Inferior parietal cortex (tissue), 1 donor: ENCODE measurements at regions not wholly inside any gene's neighbourhood (a gene's known extent, or its start where the extent isn't known, plus 50 kb on each side); places are given as distances from the start of the nearest gene placed in this dataset.

ENCODE experiments used
- DNase-seq: peaks from one replicate; pipeline ENCODE4 v3.0.0-alpha.2; 2016; ENCODE audit errors: extremely low spot score

DNA sequence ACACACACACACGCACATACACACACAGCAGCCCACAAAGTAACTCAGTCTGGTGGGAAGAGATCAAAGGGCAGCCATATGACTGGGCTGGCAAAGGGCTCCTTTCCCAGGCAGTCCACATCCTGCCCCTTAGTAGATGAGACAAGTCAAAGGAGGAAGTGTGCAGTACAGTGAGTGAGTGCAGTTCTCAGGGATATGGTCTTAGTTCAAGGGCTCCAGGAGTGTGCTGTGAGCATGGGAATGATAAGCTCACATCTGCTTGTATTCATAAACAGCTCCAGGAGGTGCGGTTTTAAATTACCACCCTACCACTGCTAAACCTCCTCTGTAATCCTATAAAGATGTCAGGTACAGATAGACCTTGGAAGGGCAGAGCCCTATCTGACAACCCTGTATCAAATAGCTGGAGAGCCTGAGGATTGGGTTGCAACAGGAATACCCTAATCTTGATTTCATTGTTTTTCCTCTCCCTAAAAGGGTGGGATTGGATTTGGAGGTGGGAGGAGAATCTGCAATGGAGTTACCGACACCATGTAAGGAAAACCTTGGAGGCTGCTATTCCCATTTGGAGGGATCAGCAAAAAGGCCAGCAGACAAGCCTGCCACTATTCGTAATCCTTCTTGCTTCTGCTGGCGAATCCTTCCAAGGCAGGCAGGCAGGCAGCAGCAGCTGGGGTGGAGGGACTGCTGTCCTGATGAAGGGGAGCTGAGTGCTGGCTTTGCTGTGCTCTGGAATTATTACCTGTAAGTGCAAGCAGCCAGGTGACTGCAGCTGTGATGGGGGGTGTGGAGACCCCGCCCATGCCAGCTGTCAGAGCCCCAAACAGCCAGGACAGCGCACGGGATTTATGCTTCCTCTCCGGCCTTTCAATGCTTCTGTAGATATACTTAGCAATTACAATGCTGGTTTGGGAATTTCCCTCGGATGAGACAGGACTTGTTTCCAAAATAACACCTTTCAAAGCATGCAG lies 342.7 kb downstream of the PRL start:
- no peak for DNase-seq

DNA sequence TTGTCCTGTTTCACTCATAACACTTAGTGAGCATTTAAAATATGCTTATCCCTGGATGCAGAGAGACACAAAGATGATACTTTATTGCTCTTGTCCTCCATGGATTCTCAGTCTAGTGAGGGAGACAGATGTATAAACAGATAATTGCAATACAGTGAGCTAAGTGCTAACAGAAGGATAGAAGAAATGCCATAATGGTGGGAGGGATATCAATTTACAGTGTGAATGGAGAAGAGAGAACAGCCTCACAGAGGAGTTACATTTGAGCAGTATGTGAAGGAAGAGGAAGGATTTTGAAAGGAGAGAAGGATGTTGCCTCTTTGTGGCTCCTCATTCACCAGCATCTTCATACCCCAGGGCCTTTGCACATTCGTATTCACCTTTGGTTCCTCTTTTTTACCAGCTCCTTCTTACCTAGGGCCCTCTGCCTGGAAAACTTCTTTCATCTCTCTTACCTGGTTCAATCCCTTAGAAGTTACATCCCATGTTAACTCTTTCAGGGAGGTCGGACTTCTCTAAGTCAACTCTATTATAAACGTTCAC lies 341.7 kb downstream of the PRL start:
- no peak for DNase-seq

DNA sequence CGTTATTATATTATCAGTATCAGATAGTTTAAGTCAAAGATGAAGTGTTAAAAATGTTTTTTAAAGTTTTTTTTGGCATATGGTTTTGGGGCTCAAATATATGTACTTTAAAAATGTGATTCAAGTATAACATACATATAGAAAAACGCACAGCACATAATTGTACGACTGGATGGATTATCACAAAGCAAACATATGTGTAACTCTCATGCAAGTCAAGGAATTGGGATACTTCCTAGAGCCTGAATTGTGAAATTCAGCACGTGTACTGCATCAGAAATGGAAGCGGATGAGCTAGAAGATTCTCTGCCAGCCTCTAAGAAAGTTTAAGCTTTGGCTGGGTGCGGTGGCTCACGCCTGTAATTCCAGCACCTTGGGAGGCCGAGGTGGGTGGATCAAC lies 340.9 kb downstream of the PRL start:
- DNase-seq = no peak

DNA sequence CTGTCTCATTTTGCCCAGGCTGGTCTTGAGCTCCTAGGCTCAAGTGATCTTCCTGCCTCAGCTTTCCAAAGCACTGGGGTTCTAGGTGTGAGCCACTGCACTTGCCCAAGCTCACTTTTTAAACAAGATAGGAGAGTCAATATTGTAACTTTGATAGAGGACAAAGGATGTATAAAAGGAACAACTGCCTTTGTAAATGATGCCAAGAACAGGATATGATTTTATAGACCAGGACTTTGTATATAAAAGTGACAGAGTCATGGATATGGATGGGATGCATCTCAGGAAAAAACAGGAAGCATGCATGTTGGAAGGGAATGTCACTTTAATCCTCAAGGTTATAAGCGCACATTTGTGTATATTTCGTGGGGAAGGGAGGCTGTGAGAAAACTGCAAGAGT lies 338.4 kb downstream of the PRL start:
- no peak for DNase-seq

DNA sequence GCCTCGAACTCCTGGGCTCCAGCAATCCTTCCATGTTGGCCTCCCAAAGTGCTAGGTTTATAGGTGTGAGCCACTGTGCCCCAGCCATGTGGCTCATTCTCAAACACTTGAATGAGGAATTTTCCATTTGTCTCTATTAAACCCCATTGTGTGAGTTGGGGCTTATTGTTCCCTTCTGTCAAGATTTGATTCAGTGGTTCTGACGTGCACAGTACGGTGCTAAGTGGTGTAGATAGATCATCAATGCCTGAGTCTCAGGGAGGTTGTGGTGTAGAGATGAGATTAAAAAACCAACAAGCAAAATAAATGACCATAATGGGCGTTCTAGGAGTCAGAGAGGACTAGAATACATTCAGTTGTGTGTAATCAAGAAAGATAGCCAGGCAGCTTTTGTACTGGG lies 335.6 kb downstream of the PRL start:
- DNase-seq = no peak

DNA sequence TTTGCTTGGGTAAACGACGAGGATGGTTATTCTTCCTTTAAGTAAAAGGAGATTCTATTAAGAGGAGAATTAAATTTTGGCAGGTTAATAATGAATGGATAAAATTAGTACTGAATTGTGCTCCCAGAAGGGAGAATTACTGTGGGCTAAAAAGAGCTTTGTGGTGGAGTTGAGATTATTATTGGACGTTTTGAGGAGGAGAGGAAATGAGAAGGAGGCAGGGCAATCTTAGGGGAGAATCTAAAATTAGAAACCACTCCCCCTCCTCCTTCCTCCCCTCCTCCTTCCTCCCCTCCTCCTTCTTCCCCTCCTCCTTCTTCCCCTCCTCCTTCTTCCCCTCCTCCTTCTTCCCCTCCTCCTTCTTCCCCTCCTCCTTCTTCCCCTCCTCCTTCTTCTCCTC lies 331.8 kb downstream of the PRL start:
- no peak for DNase-seq

DNA sequence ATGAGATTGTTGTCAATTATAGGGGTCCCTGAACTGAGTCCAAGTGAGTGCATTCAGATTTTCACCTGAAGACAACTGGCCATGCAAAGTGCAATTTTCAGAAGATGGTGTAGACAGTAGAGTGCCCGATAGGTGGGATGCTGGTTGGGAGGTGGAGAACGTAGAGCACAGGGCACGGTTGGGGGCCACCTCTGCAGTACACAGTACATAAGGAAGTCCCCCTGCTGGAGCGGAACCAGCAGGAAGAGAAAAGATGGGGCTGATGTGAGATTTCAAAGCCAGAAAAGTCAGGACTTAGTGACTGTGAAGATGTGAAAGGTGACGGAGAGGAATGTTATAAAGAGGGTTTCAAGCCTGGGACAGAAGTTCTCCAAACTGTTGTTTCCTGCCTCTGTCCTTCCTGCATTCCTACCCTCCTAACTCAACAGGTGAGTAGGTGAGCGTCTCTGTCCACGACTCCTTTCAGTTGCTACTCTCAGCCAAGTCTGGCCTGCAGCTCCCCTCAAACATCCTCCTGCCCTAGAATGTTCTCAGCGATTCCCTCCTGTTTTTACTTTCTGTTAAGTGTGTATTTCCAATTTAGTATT lies 330.8 kb downstream of the PRL start:
- DNase-seq = no peak

DNA sequence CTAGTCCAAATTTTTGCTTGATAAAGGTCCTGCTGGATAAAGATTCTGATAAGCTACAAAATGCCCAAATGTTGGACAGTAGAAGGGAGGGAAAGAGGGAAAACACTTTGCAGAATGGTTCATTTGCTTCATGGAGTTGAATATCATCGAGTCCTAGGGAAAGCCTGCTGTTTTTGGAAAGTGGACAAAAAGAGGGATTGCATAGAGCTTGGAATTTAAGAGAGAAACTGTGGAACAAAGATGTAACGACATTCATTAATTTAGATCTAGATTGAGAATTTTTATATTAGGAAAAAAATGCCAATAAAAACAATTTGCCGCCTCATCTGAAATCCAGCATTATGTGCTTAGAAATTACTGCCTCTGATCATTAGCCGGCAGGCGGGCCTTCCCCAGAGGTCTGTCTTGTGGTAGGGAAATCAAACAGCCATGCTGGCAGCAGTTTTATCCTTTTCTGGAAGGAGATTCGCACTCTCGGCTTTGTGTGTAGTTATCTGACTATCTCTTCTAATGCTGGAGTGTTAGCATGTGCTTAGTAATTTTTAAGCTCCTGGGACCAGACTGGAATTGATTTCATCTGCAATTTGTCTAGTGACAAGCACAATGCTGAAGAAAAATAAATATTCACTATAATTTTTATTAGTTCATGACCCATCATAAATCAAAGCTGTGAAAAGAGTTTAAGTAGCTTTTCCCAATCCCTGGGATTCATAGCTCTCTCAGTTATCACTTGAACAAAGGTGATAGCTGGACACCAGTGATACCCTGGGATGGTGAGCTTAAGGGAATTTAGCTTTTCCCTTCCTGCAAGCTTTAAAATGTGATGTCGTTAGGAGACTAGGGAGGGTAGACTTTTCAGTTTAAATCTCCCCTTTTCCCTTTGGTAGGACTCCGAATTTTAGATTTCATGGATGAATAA lies 329.5 kb downstream of the PRL start:
- DNase-seq = no peak

DNA sequence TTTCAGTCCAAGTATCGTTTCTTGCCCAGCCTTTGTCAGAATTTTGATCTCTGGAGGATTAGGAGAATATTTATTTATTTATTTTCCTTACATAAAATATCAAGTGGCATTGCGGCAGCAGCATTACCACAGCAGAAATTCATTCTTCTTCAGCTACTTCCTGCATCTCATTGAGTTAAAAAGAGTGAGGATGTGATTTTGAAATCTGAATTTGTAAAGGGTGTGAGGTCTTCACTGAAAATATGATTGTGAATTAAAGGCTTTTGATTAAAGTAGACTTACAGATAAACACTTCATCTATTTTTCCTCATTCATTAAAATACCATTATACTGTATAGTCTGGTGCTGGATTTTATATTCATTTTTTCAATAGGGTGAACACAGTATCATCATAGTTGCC lies 328.4 kb downstream of the PRL start:
- DNase-seq = no peak

DNA sequence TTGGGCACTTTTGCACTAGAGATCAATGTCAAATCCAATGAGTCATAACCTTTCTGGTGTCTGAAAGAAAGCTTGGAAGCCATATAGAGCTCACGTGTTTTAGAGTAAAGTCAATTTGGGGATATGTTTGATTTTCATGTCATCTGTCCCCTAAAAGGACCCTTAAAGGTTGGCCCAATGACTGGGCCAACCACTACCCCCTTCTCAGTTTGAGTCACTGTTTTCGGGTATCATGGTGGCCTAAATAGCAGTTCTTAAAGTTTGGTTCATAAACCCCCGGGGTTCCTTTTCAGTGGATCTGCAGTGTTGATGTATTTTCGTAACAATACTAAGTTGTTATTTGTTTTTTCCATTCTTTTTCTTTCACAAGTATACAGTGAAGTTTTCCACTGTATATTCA lies 327.6 kb downstream of the PRL start:
- DNase-seq = no peak

DNA sequence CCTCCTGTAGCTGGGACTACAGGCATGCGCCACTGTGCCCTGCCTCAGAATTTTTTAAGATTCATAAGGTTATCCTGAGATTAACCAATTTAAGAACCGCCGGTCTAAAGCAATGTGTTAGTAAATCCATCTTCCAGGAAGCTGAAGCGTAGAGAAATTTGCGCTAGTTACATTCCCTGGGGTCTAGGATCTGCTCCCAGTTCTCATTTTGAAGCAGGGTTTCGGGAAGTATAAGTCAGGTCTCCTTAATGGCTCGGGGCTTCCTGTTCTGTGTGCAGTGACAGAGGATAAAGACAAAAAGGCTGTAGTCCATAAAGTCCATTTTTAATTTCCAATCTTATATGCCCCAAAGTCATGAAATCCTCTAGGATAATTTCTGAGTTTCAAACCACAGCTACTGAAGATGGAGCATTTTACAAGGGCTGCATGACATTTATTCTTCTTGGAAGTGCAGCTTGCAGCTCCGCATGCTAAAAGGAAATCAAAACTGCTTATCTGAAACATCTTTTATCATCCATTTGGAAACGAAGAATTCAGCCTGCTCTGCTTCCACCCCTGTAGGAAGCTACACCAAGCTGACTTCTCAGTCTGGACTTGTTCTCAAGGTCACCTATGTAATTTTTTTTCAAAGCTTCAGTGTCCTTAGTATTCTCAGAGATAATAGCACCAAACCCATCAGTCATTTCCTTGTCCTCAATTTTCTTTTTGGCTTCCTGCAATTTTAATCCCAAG lies 326.1 kb downstream of the PRL start:
- no peak for DNase-seq

DNA sequence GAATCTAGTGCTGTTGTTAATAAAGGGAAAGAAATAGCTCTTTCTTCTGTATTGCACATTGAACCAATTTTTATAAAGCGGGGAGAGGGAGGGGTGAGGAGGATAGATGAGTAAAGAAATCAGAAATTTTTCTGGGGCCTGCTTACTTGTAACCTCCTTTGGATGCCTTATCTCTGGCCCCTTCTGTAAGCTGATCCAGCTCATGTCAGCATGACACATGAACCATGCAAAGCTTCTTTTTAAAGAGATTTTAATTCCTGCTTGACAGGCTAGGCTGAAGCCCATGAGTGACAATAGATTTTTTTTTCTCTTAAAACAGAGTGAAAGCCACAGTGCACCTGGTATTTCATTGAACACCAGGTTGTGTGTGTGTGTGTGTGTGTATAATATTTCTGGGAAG lies 325.3 kb downstream of the PRL start:
- no peak for DNase-seq

DNA sequence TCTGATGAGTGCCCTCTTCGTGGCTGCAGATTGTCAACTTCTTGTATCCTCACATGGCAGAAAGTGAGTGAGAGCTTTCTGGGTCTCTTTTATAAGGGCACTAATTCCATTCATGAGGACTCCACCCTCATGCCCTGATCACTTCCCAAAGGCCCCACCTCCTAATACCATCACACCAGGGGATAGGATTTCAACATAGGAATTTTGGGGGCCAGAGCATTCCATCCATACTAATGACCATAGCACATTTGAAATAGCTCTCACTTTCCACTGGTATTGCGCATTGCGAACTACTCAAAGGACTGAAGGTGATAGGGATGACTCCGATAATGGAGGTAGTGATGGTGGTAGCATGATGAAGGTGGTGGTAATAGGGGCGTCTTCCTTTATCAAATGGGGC lies 324.3 kb downstream of the PRL start:
- DNase-seq = no peak

DNA sequence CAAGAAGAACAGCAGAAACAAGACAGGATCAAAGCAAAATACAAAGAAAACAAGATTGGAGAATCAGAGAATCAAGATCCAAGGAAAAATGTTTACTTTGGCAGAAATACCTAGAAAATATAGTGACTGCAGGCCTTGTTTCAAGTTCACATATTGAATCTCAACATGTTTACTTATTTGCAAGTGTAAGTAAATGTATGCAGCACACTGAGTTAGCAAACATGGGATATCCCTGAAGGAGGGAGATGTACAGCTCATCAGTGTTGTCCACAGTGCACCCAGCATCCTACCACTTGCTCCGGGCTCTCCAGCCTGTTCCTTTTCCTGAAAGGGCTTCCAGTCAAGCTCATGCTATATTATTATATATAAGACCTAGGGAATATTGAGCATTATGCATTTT lies 319.5 kb downstream of the PRL start:
- DNase-seq = no peak

DNA sequence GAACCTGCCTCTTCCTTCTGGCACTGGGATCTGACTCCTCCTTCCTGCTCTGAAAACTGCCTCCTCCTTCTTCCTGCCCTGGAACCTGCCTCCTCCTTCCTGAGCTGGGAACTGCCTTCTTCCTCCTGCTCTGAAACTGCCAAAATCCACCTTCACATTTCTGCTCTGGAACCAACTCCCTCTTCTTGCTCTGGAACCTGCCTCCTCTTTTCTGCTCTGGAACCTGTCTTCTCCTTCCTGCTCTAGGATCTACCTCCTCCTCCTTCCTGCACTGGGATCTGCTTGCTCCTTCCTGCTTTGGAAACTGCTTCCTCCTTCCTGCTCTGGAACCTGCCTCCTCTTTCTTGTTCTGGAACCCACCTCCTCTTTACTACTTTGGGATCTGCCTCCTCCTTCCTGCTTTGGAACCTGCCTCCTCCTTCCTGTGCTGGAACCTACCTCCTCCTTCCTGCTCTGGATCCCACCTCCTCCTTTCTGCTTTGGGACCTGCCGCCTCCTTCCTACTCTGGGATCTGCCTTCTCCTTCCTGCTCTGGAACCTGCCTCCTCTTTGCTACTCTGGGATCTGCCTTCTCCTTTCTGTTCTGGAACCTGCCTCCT lies 315.5 kb downstream of the PRL start:
- no peak for DNase-seq

DNA sequence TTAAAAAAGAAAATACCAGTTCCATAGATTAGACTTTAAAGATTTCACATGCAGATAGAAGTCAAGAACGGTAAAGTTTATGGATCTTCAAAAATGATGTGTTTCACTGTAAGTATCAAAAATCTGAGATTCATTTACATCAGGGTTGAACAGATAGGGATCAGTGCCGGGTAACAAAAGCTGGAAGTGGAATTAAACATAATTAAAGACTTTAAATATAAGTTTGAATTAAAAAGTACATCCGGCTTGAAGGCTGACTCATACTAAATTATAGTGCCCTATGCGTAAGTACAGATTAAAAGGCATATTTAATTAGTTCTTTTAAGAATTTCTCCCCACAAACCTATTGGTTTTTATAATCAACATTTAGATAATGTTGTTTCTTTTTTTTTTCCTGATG lies 312.7 kb downstream of the PRL start:
- no peak for DNase-seq

DNA sequence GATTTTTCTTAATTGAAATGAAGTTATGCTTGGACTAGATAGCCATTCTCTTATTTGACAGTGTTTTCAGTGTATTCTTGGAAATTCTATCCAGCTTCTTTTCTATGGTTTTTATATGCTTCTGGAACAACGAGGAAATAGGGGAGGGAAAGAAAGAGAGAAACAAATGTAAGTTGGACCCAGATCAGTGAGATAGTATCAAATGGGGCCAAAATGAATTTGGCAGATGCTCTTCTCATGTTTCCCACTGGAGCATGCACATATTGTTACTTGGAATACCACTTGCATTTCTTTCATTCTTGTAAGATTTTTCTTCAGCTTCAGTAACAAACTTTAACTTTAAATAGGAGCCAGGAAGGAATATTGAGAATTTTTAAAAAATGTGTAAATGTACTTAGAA lies 312.3 kb downstream of the PRL start:
- DNase-seq = no peak

DNA sequence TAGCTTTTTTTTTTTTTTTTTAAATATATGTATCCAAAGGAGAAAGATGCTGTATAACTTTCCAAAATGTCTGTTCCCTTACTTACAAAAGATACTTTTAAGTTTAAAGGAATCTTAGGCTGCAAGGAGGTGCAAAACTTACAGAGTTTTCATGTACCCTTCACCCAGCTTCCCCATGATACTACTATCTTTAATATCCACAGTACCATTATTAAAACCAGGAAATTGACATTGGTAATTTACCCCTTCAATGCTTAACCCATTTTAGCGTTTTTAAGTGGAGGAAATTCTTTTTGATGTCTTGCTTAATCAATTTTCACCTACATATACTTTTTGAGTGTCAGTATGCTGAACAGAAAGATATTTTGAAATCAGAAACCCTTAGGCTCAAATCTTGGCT lies 310.9 kb downstream of the PRL start:
- DNase-seq = no peak

DNA sequence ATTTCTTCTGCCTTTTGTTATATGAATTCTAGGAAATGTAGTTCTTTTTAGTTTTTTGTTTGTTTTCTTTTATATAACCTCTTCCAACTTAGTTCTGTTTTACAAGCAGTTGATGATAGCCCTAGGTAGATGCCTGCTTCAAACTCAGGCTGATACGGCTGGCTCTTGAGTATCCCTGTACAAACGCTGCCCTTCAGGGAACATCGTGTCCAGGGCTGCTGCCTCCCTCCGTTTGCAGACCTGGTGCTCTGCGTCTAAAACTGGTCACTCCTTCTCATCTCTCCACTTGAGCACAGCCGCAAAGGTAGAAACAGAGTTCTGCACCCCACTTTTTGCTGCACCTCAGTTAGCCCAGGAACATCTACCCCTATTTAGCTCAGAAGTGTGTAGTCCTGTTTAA lies 310.1 kb downstream of the PRL start:
- no peak for DNase-seq

DNA sequence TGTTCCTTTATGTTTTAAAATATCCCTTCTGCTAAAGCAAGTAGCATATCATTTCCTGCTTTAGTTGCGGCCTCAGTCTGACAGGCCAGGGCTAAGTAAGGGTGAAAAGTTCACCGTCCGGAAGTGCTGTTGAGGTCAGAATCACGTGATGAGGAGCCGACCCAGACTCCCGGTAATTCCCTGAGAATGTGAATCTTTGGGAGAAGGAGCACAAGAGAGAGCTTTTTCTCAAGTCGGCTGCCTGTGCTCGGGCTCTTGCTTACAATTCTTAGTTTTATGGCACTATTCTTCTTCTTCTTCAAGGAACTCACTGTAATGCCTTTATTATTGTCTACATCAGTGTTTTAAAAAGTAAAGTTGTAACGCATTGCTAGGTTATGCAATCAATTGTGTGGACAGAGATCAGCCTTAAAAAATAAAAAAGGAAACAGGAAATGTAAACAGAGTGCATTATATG lies 309.3 kb downstream of the PRL start:
- no peak for DNase-seq

DNA sequence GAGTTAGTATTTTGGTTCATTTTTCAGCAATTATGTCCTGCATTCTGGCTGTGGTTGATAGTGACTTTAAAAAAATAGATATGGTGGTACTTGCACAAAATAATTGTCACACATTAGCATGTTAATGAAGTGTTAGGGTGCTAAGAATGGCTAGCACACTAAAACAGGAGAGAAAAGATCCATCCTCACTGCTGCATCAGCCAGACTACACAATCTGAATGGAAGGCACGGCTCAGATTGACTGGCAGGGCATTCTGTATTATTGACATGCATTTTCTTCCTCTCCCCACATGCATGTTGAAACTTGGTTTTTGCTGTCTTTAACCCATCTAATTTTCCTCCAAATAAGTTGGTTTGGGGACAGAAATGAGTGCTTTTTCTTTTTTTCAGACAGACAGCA lies 306.3 kb downstream of the PRL start:
- no peak for DNase-seq
